Prostate gland (tissue), 2 donors: ENCODE measurements at regions not wholly inside any gene's neighbourhood (a gene's known extent, or its start where the extent isn't known, plus 50 kb on each side); places are given as distances from the start of the nearest gene placed in this dataset.

Experiments
- POLR2AphosphoS5 ChIP-seq: sonication (generic); formaldehyde crosslinking; IDR thresholded peaks from one replicate; pipeline ENCODE4 v1.6.1; 2017; ENCODE audit warnings: antibody characterized with exemption
- TF ChIP-seq, protein P1 (sequence below), 4 experiments: fragments of 200-600 bp in 2 of 4; fragments of 450-650 bp in 2 of 4; sonication (generic) in 2 of 4; IDR thresholded peaks; 1 replicate in 3 of 4; 2 replicates in 1 of 4; pipeline ENCODE4 v1.5.1; 2016 to 2019; ENCODE audit warnings: antibody characterized with exemption in 4 of 4, mild to moderate bottlenecking in 2 of 4, moderate library complexity in 2 of 4

DNA sequence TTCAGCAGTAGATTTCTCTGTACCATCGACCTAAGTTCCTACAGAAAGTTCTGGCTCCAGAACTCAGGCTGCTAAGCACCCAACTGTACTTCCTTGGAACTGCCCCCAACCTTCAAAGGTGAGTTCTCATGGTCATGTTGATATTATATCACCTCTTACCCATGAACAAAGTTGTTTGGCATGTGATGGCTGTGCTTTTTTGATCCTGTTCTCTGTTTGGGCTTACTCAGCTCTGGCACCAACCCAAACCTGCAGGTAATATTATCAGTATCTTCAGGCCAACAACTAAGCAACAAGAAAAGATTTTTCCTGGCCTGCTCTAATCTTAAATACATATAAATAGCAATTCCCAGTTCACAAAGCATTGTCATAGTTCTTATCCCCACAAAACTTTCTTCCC is 318.7 kb upstream of the LMCD1 start:
- no peak for TF ChIP-seq POLR2AphosphoS5
- TF ChIP-seq, protein P1, sequence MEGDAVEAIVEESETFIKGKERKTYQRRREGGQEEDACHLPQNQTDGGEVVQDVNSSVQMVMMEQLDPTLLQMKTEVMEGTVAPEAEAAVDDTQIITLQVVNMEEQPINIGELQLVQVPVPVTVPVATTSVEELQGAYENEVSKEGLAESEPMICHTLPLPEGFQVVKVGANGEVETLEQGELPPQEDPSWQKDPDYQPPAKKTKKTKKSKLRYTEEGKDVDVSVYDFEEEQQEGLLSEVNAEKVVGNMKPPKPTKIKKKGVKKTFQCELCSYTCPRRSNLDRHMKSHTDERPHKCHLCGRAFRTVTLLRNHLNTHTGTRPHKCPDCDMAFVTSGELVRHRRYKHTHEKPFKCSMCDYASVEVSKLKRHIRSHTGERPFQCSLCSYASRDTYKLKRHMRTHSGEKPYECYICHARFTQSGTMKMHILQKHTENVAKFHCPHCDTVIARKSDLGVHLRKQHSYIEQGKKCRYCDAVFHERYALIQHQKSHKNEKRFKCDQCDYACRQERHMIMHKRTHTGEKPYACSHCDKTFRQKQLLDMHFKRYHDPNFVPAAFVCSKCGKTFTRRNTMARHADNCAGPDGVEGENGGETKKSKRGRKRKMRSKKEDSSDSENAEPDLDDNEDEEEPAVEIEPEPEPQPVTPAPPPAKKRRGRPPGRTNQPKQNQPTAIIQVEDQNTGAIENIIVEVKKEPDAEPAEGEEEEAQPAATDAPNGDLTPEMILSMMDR (IDR thresholded peaks at IDR 0.05) = no peak
